Activated T-cell treated with anti-CD3 and anti-CD28 coated beads, Interleukin-2, amount 50 U/mL, for 72 hours (primary cell): ENCODE measurements at regions not wholly inside any gene's neighbourhood (a gene's known extent, or its start where the extent isn't known, plus 50 kb on each side); places are given as distances from the start of the nearest gene placed in this dataset.

Experiments
- ATAC-seq, 2 donors: fragments of 150-1000 bp; cut with Tn5 transposase; replicated peaks in 1 of 2; 2 replicates each; pipeline ENCODE4 v1.10.0; 2021; ENCODE audit warnings: moderate library complexity in 2 of 2, mild to moderate bottlenecking in 1 of 2
- DNase-seq, 2 donors: peaks; one replicate each; pipeline ENCODE4 v3.0.0; 2021 to 2022; ENCODE audit warnings: mixed read lengths in 1 of 2
- H3K27ac Mint-ChIP-seq: one replicate; pipeline ENCODE4 v1.8.0; 2022; ENCODE audit warnings: mild to moderate bottlenecking, moderate library complexity, mixed read lengths
- H3K27me3 Mint-ChIP-seq: one replicate; pipeline ENCODE4 v1.8.0; 2022; ENCODE audit warnings: low read depth, mixed read lengths
- H3K36me3 Mint-ChIP-seq, 2 donors: one replicate each; pipeline ENCODE4 v1.8.0; 2022; ENCODE audit warnings: mixed read lengths in 2 of 2, mild to moderate bottlenecking in 1 of 2; ENCODE audit not compliant: insufficient read depth in 2 of 2
- H3K4me1 Mint-ChIP-seq: one replicate; pipeline ENCODE4 v1.8.0; 2022; ENCODE audit warnings: low read depth, mixed read lengths
- H3K4me3 Mint-ChIP-seq, 2 donors: one replicate each; pipeline ENCODE4 v1.8.0; 2022; ENCODE audit warnings: mild to moderate bottlenecking in 2 of 2, mixed read lengths in 2 of 2, moderate library complexity in 2 of 2
- H3K9me3 Mint-ChIP-seq, 2 donors: one replicate each; pipeline ENCODE4 v1.8.0; 2022; ENCODE audit warnings: mixed read lengths in 2 of 2

GRCh38 chr1:86218859-86219258 lies 62.3 kb upstream of the COL24A1 start:
- Mint-ChIP-seq H3K4me3 (no peak overlapping the region), H3K27ac (no peak overlapping the region), H3K4me1 (no peaks in the 10 kb centered on the region), H3K27me3 (no peaks in the 10 kb centered on the region), H3K36me3 (no peaks in the 10 kb centered on the region), H3K9me3 (no peaks in the 10 kb centered on the region)
- no peak for ATAC-seq
- no peak for DNase-seq

GRCh38 chr1:86214605-86215004 lies 58.0 kb upstream of the COL24A1 start:
- H3K27me3 Mint-ChIP-seq, result no peaks in the 10 kb centered on the region
- no peaks in the 10 kb centered on the region for H3K36me3 Mint-ChIP-seq
- no peak overlapping the region for H3K4me3 Mint-ChIP-seq
- no peak for DNase-seq
- H3K27ac Mint-ChIP-seq, result no peak overlapping the region
- H3K9me3 Mint-ChIP-seq, result no peaks in the 10 kb centered on the region
- H3K4me1 Mint-ChIP-seq, result no peaks in the 10 kb centered on the region
- no peak for ATAC-seq

GRCh38 chr1:86209346-86209745 lies 52.8 kb upstream of the COL24A1 start:
- H3K4me3 Mint-ChIP-seq, result no peak overlapping the region
- no peaks in the 10 kb centered on the region for H3K27me3 Mint-ChIP-seq
- no peaks in the 10 kb centered on the region for H3K4me1 Mint-ChIP-seq
- no peak overlapping the region for H3K27ac Mint-ChIP-seq
- H3K9me3 Mint-ChIP-seq, result no peaks in the 10 kb centered on the region
- no peak for DNase-seq
- ATAC-seq, result no peak
- no peaks in the 10 kb centered on the region for H3K36me3 Mint-ChIP-seq

GRCh38 chr1:86207323-86207722 lies 50.8 kb upstream of the COL24A1 start:
- Mint-ChIP-seq H3K36me3 (no peaks in the 10 kb centered on the region), H3K27me3 (no peaks in the 10 kb centered on the region), H3K9me3 (no peaks in the 10 kb centered on the region), H3K4me1 (no peaks in the 10 kb centered on the region), H3K4me3 (no peak overlapping the region), H3K27ac (no peak overlapping the region)
- DNase-seq (no peak), ATAC-seq (no peak)
